IMR-90 (cell line): ENCODE measurements at regions not wholly inside any gene's neighbourhood (a gene's known extent, or its start where the extent isn't known, plus 50 kb on each side); places are given as distances from the start of the nearest gene placed in this dataset.

Experiments used
- ATAC-seq: fragments of 200-7000 bp; cut with Tn5 transposase; 2 replicates; pipeline ENCODE4 v1.9.1; 2020; ENCODE audit warnings: low read depth, mild to moderate bottlenecking, moderate library complexity
- BruUV-seq: library from RNA; stranded (reverse); fragments of 400-500 nt; replicated peaks from 2 replicates; lab custom pipeline; 2021; lab: Mats Ljungman, UMichigan
- CTCF ChIA-PET: fragments of 300-600 bp; formaldehyde crosslinking; extraction: SDS; loops from one replicate; lab custom pipeline; 2021; ENCODE audit warnings: antibody characterized with exemption; lab: Yijun Ruan, JAX
- POLR2A ChIA-PET: fragments of 300-600 bp; sonication (Branson Sonifier 250); formaldehyde crosslinking; loops from one replicate; lab custom pipeline; 2022; ENCODE audit warnings: antibody characterized with exemption; ENCODE audit not compliant: unreplicated experiment; lab: Charles Lee
- DNase-seq: peaks from one replicate; pipeline ENCODE4 v3.0.0; 2013
- H2AFZ ChIP-seq: replicated peaks from 2 replicates; pipeline ENCODE3; 2013; ENCODE audit warnings: low read length, mild to moderate bottlenecking; ENCODE audit not compliant: poor library complexity
- H2AK5ac ChIP-seq: 2 replicates; pipeline ENCODE4 v1.6.1; 2013; ENCODE audit warnings: low read depth, low read length, inconsistent platforms
- H2AK9ac ChIP-seq: replicated peaks from 2 replicates; pipeline ENCODE3; 2013; ENCODE audit warnings: mild to moderate bottlenecking, low read depth, low read length, moderate library complexity; ENCODE audit not compliant: poor library complexity
- H2BK120ac ChIP-seq: 2 replicates; pipeline ENCODE4 v1.6.1; 2013; ENCODE audit warnings: low read depth, low read length, inconsistent platforms
- H2BK15ac ChIP-seq: 3 replicates; pipeline ENCODE4 v1.6.1; 2013; ENCODE audit warnings: low read depth, low read length, inconsistent platforms
- H2BK20ac ChIP-seq: 2 replicates; pipeline ENCODE4 v1.6.1; 2013; ENCODE audit warnings: low read depth, mild to moderate bottlenecking, inconsistent platforms, low read length, moderate library complexity
- H2BK5ac ChIP-seq: 2 replicates; pipeline ENCODE4 v1.6.1; 2013; ENCODE audit warnings: mild to moderate bottlenecking, low read depth, low read length, inconsistent platforms; ENCODE audit not compliant: poor library complexity, severe bottlenecking
- H3K14ac ChIP-seq: replicated peaks from 2 replicates; pipeline ENCODE4 v1.6.1; 2013; ENCODE audit warnings: low read depth, low read length, inconsistent platforms
- H3K18ac ChIP-seq: 2 replicates; pipeline ENCODE4 v1.6.1; 2013; ENCODE audit warnings: low read depth, low read length, control low read depth
- H3K23ac ChIP-seq: 2 replicates; pipeline ENCODE4 v1.6.1; 2013; ENCODE audit warnings: low read depth, low read length, inconsistent platforms
- H3K27ac ChIP-seq: 2 replicates; pipeline ENCODE4 v1.5.1; 2013; ENCODE audit warnings: mild to moderate bottlenecking, control low read depth, low read length; ENCODE audit not compliant: insufficient read depth
- H3K27me3 ChIP-seq: 2 replicates; pipeline ENCODE4 v1.6.1; 2013; ENCODE audit warnings: low read length; ENCODE audit not compliant: control insufficient read depth, insufficient read depth
- H3K36me3 ChIP-seq: 2 replicates; pipeline ENCODE4 v1.6.1; 2013; ENCODE audit warnings: low read length, mixed read lengths; ENCODE audit not compliant: control insufficient read depth, insufficient read depth
- H3K4ac ChIP-seq: 2 replicates; pipeline ENCODE4 v1.6.1; 2013; ENCODE audit warnings: low read depth, low read length, inconsistent platforms
- H3K4me1 ChIP-seq: 2 replicates; pipeline ENCODE4 v1.6.1; 2013; ENCODE audit warnings: low read length, mixed read lengths; ENCODE audit not compliant: control insufficient read depth, insufficient read depth
- H3K4me2 ChIP-seq: 2 replicates; pipeline ENCODE4 v1.6.1; 2013; ENCODE audit warnings: low read depth, mild to moderate bottlenecking, control low read depth, low read length, moderate library complexity
- H3K4me3 ChIP-seq: 2 replicates; pipeline ENCODE4 v1.5.1; 2013; ENCODE audit warnings: low read depth, mild to moderate bottlenecking, control low read depth, low read length, moderate library complexity; ENCODE audit not compliant: insufficient read depth
- H3K56ac ChIP-seq: 2 replicates; pipeline ENCODE4 v1.6.1; 2013; ENCODE audit warnings: low read length, inconsistent platforms; ENCODE audit not compliant: insufficient read depth; ENCODE audit errors: extremely low read depth
- H3K79me1 ChIP-seq, 2 experiments: 2 replicates each; pipeline ENCODE4 v1.6.1; 2013; ENCODE audit warnings: low read length in 2 of 2, inconsistent platforms in 1 of 2, low read depth in 1 of 2
- H3K9ac ChIP-seq: 2 replicates; pipeline ENCODE4 v1.6.1; 2013; ENCODE audit warnings: low read depth, low read length, control low read depth
- H3K9me1 ChIP-seq: 2 replicates; pipeline ENCODE4 v1.6.1; 2013; ENCODE audit warnings: low read length, inconsistent platforms; ENCODE audit not compliant: insufficient read depth
- H3K9me3 ChIP-seq: 2 replicates; pipeline ENCODE4 v1.6.1; 2013; ENCODE audit warnings: low read length; ENCODE audit not compliant: control insufficient read depth, insufficient read depth
- H4K20me1 ChIP-seq: 2 replicates; pipeline ENCODE4 v1.6.1; 2013; ENCODE audit warnings: low read length, inconsistent platforms; ENCODE audit not compliant: insufficient read depth
- H4K5ac ChIP-seq: 2 replicates; pipeline ENCODE4 v1.6.1; 2013; ENCODE audit warnings: mild to moderate bottlenecking, low read depth, low read length, control low read depth
- H4K8ac ChIP-seq, 2 experiments: 2 replicates each; pipeline ENCODE4 v1.6.1; 2013; ENCODE audit warnings: low read depth in 2 of 2, low read length in 2 of 2, control low read depth in 1 of 2, inconsistent platforms in 1 of 2
- H4K91ac ChIP-seq: 2 replicates; pipeline ENCODE4 v1.6.1; 2013; ENCODE audit warnings: low read depth, low read length, inconsistent platforms; ENCODE audit not compliant: insufficient read depth
- BHLHE40 ChIP-seq: fragments of 150-350 bp; IDR thresholded peaks from 2 replicates; pipeline ENCODE4 v1.6.1; 2016; ENCODE audit warnings: mild to moderate bottlenecking, low read depth, low read length
- CEBPB ChIP-seq: IDR thresholded peaks from 2 replicates; pipeline ENCODE4 v1.6.1; 2012; ENCODE audit warnings: low read depth, low read length, improper control_type of control experiment
- ELK1 ChIP-seq: fragments of 150-350 bp; IDR thresholded peaks from 2 replicates; pipeline ENCODE4 v1.6.1; 2016; ENCODE audit warnings: low read depth, mild to moderate bottlenecking, low read length, moderate library complexity, borderline replicate concordance
- POLR2A ChIP-seq: IDR thresholded peaks from 2 replicates; pipeline ENCODE4 v1.6.1; 2012; ENCODE audit warnings: mild to moderate bottlenecking, low read depth, low read length
- RCOR1 ChIP-seq: IDR thresholded peaks from 2 replicates; pipeline ENCODE4 v1.6.1; 2012; ENCODE audit warnings: mild to moderate bottlenecking, low read length, improper control_type of control experiment; ENCODE audit not compliant: insufficient replicate concordance
- WGBS, 2 experiments: methylation state at CpG; one replicate each; pipeline versions ENCODE4 v1.1.5 to v1.1.7; 2013; ENCODE audit warnings: missing lambda C conversion rate in 2 of 2; ENCODE audit not compliant: insufficient read length in 1 of 2; ENCODE audit errors: extremely low coverage in 2 of 2; 5-methylcytosine and 5-hydroxymethylcytosine counted together
- dilution Hi-C: fragments of 300-500 bp; cut with HindIII; formaldehyde crosslinking; loops from one replicate; pipeline ENCODE4 v1.14.3; 2018; ENCODE audit warnings: low sequenced_read_pairs; ENCODE audit not compliant: unreplicated experiment
- in situ Hi-C: fragments of 300-500 bp; cut with MboI; formaldehyde crosslinking; loops from 3 replicates; pipeline ENCODE4 v1.14.3; 2019; ENCODE audit warnings: low sequenced_read_pairs, inconsistent platforms, mixed read lengths
- intact Hi-C: fragments of 100-400 bp; cut with micrococcal nuclease; formaldehyde crosslinking; loops from 2 replicates; pipeline ENCODE4 v1.10.0; 2022

GRCh38 chr3:34511891-34512290 lies 713.5 kb downstream of the PDCD6IP start:
- Histone ChIP-seq H3K4me1 (no peaks in the 10 kb centered on the region), H3K14ac (no peak overlapping the region), H3K79me1 (no peaks in the 10 kb centered on the region), H3K18ac (no peak overlapping the region), H3K9me1 (no peaks in the 10 kb centered on the region), H3K4me3 (no peak overlapping the region), H2BK20ac (no peak overlapping the region), H2AFZ (no peak overlapping the region), H2BK120ac (no peak overlapping the region), H3K9me3 (no peaks in the 10 kb centered on the region), H2AK5ac (no peak overlapping the region), H2BK15ac (no peak overlapping the region), H3K27me3 (no peaks in the 10 kb centered on the region), H3K4ac (no peak overlapping the region), H4K8ac (no peak overlapping the region), H2AK9ac (no peak overlapping the region), H4K5ac (no peak overlapping the region), H3K4me2 (no peak overlapping the region), H3K9ac (no peak overlapping the region), H3K56ac (no peak overlapping the region), H3K36me3 (no peaks in the 10 kb centered on the region), H4K91ac (no peak overlapping the region), H4K20me1 (no peaks in the 10 kb centered on the region), H2BK5ac (no peak overlapping the region), H3K27ac (no peak overlapping the region), H3K23ac (no peak overlapping the region)
- no TSS peak for BruUV-seq
- ChIA-PET CTCF (no interaction called here), POLR2A (no interaction called here)
- TF ChIP-seq CEBPB: no peak
- no peak for TF ChIP-seq RCOR1
- TF ChIP-seq ELK1: no peak
- no peak for TF ChIP-seq POLR2A
- TF ChIP-seq BHLHE40: no peak
- WGBS, 2 experiments: no CpG with 5 or more reads among the region's 3 CpGs
- ATAC-seq (no peak), DNase-seq (no peak)
- in situ Hi-C loops: no loop called here
- dilution Hi-C loops: no loop called here
- intact Hi-C loops: no loop called here
